Activated CD4-positive, alpha-beta T cell treated with anti-CD3 and anti-CD28 coated beads for 48 hours (primary cell): ENCODE measurements at regions not wholly inside any gene's neighbourhood (a gene's known extent, or its start where the extent isn't known, plus 50 kb on each side); places are given as distances from the start of the nearest gene placed in this dataset.

ENCODE experiments used
- DNase-seq: peaks from one replicate; pipeline ENCODE4 v3.0.0-alpha.2; 2020

- no peak for DNase-seq
Measured at GRCh38 chr10:43702213-43702935, 53.7 kb upstream of the ZNF32 start.

GRCh38 chr10:43701295-43701694, 52.6 kb upstream of the ZNF32 start:
- DNase-seq: no peak

GRCh38 chr10:43700306-43700705, 51.6 kb upstream of the ZNF32 start:
- no peak for DNase-seq

GRCh38 chr10:43699516-43699915, 50.8 kb upstream of the ZNF32 start:
- no peak for DNase-seq
